ENCODE measurements at regions not wholly inside any gene's neighbourhood (a gene's known extent, or its start where the extent isn't known, plus 50 kb on each side); places are given as distances from the start of the nearest gene placed in this dataset.

DNA sequence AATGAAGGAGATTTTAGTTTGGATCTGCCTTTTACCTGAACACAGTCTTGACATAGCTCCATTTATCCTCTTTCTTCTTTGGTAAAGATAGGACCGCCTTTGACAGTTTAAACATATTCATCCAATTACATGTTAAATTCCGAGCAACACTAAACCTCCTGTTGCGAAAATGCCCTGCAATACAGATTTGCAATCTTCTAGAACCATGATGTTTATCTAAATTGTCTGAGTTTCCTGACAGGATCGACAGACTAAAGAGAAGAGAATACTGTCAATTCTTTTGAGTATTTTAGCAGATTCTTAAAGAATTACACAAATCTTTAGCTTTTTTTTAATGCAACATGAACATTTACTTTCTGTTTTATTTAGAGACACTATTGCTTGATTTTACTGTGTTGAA lies 1145.5 kb downstream of the CDH11 start:
- Histone ChIP-seq H3K4me3 (no peak overlapping the region), H2AFZ (ENCODE audit: control insufficient read depth, low read depth, low read length) (no peak overlapping the region), H3K9me3 (replicated peaks; ENCODE audit: control insufficient read depth, insufficient read depth, low read length) (no peaks in the 10 kb centered on the region), H3K9ac (ENCODE audit: control insufficient read depth, insufficient read depth, low read length) (no peak overlapping the region), H3K27me3 (replicated peaks in 1 of 2; ENCODE audit: control insufficient read depth in 2 of 2, insufficient read depth in 2 of 2, low read length in 1 of 2) (no peaks in the 10 kb centered on the region), H3K4me2 (ENCODE audit: control insufficient read depth, insufficient read depth) (no peak overlapping the region), H3K4me1 (ENCODE audit: control insufficient read depth, insufficient read depth, low read length) (no peaks in the 10 kb centered on the region), H4K20me1 (ENCODE audit: control insufficient read depth, insufficient read depth) (no peaks in the 10 kb centered on the region), H3K27ac (ENCODE audit: control insufficient read depth, insufficient read depth) (no peak overlapping the region), H3K79me2 (ENCODE audit: control insufficient read depth, insufficient read depth, low read length) (no peaks in the 10 kb centered on the region), H3K36me3 (ENCODE audit: control insufficient read depth in 2 of 2, insufficient read depth in 2 of 2, low read length in 1 of 2) (no peaks in the 10 kb centered on the region)
- ChIA-PET RAD21 (ENCODE audit: unreplicated experiment) (no interaction called here), CTCF (no interaction called here), POLR2A (no interaction called here), SMC1A (ENCODE audit: uncharacterized antibody, unreplicated experiment) (no interaction called here)
- 35% methylated on average over 4 of the region's 4 CpGs for WGBS (ENCODE audit: insufficient coverage, insufficient replicate concordance, low lambda C conversion rate, missing lambda C conversion rate)
- in situ Hi-C loops (cut with MboI) (no loop called here), intact Hi-C loops (cut with micrococcal nuclease; ENCODE audit: unreplicated experiment) (no loop called here)
- TF ChIP-seq FOXM1 (IDR thresholded peaks at IDR 0.05; ENCODE audit: low read depth, low read length) (no peak), FOXK2 (IDR thresholded peaks at IDR 0.05) (no peak), ATF3 (IDR thresholded peaks at IDR 0.05; ENCODE audit: borderline replicate concordance, extremely low read depth, low read depth, low read length) (no peak), FOS (IDR thresholded peaks at IDR 0.05; ENCODE audit: borderline replicate concordance, extremely low read depth, insufficient read length) (no peak), SUPT20H (IDR thresholded peaks at IDR 0.05; ENCODE audit: borderline replicate concordance, control insufficient read depth, low read depth, low read length) (no peak), TAF1 (IDR thresholded peaks at IDR 0.05; ENCODE audit: borderline replicate concordance, low read depth, low read length) (no peak), DPF2 (IDR thresholded peaks at IDR 0.05) (no peak), ZNF622 (IDR thresholded peaks at IDR 0.05) (no peak), MYB (IDR thresholded peaks at IDR 0.05; ENCODE audit: borderline replicate concordance, low read depth, low read length) (no peak), IKZF2 (IDR thresholded peaks at IDR 0.05) (no peak), RAD21 (IDR thresholded peaks at IDR 0.05; ENCODE audit: insufficient read depth, low read depth, low read length) (no peak), ASH2L (IDR thresholded peaks at IDR 0.05; ENCODE audit: borderline replicate concordance, low read depth) (no peak), PAX5 (IDR thresholded peaks at IDR 0.05; ENCODE audit: borderline replicate concordance, low read depth, low read length) (no peak), EED (IDR thresholded peaks at IDR 0.05; ENCODE audit: low read depth) (no peak), TCF12 (IDR thresholded peaks at IDR 0.05; ENCODE audit: low read depth, low read length) (no peak), SMARCA5 (IDR thresholded peaks at IDR 0.05) (no peak)
- TF ChIP-seq, protein P1, sequence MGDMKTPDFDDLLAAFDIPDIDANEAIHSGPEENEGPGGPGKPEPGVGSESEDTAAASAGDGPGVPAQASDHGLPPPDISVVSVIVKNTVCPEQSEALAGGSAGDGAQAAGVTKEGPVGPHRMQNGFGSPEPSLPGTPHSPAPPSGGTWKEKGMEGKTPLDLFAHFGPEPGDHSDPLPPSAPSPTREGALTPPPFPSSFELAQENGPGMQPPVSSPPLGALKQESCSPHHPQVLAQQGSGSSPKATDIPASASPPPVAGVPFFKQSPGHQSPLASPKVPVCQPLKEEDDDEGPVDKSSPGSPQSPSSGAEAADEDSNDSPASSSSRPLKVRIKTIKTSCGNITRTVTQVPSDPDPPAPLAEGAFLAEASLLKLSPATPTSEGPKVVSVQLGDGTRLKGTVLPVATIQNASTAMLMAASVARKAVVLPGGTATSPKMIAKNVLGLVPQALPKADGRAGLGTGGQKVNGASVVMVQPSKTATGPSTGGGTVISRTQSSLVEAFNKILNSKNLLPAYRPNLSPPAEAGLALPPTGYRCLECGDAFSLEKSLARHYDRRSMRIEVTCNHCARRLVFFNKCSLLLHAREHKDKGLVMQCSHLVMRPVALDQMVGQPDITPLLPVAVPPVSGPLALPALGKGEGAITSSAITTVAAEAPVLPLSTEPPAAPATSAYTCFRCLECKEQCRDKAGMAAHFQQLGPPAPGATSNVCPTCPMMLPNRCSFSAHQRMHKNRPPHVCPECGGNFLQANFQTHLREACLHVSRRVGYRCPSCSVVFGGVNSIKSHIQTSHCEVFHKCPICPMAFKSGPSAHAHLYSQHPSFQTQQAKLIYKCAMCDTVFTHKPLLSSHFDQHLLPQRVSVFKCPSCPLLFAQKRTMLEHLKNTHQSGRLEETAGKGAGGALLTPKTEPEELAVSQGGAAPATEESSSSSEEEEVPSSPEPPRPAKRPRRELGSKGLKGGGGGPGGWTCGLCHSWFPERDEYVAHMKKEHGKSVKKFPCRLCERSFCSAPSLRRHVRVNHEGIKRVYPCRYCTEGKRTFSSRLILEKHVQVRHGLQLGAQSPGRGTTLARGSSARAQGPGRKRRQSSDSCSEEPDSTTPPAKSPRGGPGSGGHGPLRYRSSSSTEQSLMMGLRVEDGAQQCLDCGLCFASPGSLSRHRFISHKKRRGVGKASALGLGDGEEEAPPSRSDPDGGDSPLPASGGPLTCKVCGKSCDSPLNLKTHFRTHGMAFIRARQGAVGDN (IDR thresholded peaks at IDR 0.05) = no peak
- ATAC-seq = no peak
- no TSS peak for BruUV-seq (replicated peaks)
- FAIRE-seq = no peak
- DNase-seq (ENCODE audit: low read depth, low spot score) = no peak
